HG03108 (cell line): ENCODE measurements at regions not wholly inside any gene's neighbourhood (a gene's known extent, or its start where the extent isn't known, plus 50 kb on each side); places are given as distances from the start of the nearest gene placed in this dataset.

Experiments used
- ATAC-seq: cut with Tn5 transposase; IDR thresholded peaks from one replicate; pipeline ENCODE4 v1.9.1; 2021; ENCODE audit warnings: moderate library complexity; ENCODE audit not compliant: unreplicated experiment

DNA sequence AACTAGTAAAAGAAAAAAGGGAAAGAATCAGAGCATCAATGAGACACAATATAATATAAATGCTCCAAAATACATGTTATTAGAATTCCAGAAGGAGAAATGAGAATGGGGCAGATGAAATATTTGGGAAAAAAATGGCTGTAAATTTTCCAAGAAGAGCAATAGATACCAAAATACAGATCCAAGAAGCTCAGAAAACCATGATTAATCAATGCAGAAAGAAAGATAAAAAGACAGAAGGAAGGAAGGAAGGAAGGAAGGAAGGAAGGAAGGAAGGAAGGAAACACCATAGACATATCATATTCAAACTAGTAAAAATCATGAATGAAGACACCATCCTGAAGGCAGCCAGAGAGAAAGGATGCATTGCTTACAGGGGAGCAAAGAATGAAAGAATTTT lies 920.9 kb downstream of the EFNA5 start:
- ATAC-seq, result no peak

DNA sequence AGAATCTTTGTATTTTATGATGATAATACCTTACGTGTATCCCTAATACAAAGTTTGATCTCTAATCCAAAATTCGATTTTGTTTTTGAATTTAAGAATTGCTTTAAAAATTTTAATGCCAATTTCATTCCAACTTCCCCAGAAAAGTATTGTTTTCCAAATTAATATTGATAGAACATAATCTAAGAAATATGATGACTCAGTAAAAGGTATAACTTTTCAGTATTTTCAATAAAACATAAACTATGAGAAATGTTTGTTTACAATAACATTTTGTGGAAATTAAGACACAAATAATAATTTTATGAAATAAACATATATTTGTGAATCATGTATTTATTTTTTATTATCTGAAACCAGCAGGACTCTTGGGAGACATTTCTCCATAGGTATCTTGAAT lies 931.6 kb downstream of the EFNA5 start:
- ATAC-seq, result no peak

DNA sequence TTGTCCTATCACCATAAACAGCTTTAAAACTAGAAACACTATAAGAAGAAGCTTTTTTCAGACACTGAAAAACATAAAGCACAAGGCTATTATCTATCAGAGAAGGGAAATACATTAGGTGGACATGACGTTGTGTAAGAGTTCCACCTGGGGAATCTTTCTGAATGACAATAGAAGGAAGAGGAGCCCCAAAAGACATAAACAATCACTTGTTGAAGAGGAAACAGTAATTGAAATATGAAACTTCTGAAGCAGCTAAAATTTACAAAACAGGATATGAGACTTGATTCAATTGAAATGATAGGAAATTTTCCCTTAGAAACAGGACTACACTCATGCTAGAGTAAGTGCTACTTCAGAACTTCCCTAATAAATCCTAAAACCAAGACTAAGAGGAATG lies 933.6 kb downstream of the EFNA5 start:
- ATAC-seq, result no peak

DNA sequence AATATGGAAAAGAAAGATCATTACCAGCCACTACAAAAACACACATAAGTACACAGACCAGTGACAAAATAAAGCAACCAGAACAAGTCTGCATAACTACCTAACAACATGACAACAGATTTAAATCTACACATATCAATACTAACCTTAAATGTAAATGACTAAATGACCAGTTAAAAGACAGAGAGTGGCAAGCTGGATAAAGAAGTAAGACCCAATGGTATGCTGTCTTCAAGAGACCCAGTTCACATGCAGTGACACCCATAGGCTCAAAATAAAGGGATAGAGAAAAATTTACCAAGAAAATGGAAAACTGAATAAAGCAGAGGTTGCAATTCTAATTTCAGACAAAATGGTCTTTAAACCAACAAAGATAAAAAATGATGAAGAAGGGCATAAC lies 938.1 kb downstream of the EFNA5 start:
- ATAC-seq, result no peak

DNA sequence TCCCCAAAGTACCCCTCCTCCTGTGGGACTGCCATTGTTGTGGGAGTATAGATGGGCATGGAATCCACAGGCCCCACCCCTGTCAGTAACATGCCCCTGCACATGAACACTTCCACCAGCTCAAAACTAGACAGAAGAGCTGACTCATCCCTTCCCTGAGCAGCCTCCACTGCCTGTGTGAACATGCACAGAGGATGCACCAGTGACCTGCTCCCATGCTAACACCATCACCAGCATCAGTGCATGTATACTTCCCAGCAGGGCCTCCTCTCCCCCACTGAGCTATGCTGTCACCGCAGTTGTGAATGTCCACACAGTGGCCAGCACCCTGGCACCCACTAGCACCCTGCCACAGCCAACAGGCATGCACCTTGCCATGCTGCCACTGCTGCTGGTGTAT lies 939.8 kb downstream of the EFNA5 start:
- ATAC-seq, result no peak

DNA sequence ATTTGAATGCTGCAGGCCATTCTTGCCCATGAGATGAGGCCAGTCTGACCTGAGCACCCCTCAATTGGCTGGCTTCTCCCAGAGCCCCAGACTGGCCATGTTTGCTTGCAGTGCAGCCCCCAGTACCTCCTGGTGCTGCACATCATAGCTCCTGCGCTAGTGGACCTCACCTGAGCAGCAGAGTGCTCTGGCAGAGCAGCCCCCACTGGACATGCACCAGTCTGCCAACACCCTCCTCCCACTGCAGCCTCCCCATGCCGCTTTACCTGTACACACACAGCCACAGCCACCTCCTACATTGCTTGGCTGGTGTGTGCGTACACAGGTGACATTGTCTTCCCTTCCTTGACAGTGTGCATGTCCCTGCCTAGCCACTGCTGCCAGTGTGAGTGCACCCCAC lies 940.2 kb downstream of the EFNA5 start:
- ATAC-seq, result no peak

DNA sequence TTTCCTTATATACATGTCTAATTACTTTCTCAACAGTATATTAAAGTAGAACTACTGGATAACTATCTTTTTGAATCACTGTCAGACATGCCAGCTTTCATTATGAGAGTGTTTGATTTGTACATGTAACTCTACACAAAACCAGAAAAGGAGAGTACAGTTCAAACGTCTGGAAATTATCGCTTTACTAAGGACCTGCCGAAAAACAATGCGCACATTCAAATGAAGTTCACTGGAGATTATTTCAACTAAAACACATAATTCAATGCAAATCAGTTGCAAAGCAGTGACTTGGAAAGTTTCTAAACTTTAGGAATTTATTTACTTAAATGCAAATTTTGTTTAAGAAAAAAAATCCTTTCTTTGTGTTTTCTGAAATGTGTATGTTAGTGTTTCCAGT lies 942.5 kb downstream of the EFNA5 start:
- ATAC-seq, result no peak

DNA sequence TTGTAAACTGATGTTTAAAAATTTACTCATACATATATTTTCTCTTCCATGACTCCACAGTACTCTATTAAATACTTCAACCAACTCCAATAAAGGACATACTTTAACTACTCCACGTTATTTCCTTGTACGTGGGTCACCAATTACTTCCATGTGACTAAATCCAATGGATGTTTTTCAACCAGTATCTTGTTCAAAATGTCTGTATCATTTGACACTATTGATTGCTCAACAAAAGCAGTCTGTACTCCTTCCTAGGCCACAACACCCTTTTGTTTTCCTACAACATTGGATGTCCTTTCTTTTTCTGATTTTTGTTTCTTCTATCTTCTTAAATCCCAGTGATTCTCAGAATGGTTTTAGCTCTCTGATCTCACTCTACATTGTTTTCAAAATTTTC lies 943.7 kb downstream of the EFNA5 start:
- ATAC-seq, result no peak

DNA sequence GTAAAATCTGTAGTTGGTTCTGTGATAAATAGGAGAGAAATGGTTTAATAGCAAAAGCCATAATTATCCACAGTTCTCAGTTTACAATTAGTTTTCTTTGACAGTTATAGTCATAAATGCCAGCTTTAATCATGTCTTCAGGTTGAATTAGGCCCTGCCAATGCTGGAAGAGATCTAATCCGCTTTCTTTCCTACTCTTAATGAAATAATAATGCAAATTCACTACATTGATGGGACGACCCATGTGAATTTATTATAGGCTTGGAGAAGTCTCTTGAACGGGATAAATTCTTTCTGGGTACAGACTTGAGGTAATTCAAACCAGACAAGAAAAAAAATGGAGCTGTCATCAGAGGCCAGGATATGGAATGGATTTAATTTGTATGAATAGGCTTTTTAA lies 950.4 kb downstream of the EFNA5 start:
- ATAC-seq, result no peak

DNA sequence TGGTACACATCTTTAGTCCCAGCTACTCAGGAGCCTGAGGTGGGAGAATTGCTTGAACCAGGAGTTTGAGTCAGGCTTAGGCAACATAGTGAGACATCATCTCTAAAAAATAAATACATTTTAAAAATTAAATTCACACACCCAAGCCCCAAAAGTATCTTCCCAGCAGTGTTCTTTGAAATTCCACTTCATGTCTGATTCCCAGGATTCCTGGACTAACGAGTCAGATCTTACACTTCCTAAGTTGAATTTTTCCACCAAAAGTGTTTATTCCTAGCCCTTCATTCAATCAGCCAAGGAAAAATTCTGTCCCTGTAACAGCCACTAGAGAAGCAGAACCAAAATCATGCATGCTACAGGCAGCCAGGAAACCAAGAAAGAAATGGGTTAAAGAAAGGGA lies 970.9 kb downstream of the EFNA5 start:
- no peak for ATAC-seq

DNA sequence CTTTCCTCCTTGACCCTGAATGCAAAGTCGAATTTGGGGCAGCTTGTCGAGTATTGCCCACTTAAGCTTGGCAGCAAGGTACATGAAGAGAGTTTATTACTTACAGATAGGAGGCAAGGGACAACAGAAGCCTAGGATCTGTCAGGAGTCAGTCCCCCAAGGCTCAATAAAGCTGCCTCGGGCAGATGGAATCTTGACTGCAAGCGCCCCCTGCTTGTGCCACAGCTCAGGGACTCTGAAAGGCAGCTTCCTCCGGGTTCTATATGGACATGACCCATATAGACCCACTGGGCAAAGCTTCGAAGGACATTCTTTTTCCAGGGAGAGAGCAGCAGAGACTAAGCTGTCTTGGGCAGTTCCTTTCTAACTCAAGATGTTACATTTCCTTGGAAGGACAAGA lies 971.5 kb downstream of the EFNA5 start:
- no peak for ATAC-seq

DNA sequence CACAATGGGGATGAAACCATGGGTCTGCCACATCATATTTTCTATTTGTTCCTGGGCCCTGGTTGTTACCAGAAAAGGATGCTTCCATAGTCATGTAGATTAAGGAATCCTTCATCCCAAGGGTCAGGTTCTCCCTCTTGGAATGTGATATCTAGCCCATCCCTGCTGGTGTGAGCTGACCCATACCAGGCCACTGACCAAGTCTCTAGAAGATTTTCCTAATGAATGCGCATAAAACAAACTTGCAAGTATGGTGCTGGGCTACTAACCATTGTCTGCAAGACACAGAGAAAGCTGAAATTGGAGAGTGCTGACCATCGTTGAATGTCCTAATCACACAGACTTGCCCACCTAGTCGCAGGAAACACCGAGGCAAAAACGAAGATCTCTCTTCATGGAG lies 972.6 kb downstream of the EFNA5 start:
- ATAC-seq, result no peak

DNA sequence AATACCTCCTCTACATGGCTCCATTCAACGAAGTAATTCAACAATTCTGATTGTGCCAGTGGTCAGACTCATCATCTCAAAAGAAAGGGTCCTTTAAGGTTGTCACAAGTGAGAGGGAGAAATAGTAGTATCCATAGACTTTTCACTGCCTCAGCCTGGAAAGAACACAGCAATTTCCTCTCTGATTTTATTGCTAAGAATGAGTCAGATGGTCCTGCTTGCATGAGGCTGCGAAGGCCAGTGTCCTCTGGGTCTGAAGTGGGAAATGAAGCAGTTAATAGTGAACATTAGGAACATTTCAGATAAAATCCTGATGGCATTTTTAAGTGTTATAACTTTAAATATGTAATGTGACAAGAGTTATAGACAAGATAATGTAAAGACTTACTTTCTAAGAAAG lies 979.0 kb downstream of the EFNA5 start:
- ATAC-seq, result no peak

DNA sequence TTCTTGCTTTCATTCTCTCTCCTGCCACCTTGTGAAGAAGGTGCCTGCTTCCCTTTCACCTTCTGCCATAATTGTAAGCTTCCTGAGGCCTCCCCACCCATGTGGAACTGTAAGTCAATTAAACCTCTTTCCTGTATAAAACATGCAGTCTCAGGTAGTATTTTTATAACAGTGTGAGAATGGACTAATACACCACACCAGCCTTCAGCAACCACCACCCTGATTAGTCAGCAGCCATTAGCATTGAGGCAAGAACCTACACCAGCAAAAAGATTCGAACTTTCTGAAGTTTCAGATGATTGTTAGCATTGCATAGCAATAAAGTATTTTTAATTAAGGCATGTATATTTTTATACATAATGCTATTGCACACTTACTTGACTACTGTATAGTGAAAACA lies 980.2 kb downstream of the EFNA5 start:
- no peak for ATAC-seq

DNA sequence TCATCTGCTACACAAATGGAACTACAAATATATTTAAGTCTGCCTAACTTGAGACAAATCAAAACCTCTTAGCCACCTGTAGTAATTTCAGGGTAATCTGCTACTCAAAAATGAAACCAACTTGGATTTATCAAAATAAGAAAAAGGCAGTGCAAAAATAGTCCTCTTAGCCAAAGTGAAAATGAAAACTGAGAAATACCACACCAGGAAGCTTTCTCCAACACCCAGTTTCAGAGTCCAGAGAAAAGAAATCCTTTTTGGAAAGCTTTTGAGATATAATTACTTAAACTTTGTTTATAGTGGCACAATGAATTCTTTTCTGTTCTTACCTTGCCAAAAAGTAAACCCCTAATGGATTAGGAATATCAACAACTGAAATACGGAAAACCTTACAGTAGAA lies 990.4 kb downstream of the EFNA5 start:
- no peak for ATAC-seq

DNA sequence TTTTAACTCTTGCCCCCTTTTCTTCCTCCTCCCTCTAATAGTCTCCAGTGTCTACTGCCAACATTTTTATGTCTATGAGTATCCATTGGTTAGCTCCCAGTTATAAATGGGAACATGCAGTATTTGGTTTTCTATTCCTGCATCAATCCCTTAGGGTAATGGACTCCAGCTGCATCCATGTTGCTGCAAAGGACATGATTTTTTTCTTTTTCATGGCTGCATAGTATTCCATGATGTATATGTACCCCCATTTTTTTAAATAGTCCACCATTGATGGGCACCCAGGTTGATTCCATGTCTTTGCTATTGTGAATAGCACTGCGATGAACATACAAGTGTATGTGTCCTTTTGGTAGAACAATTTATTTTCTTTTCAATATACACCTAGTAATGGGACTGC lies 993.7 kb downstream of the EFNA5 start:
- ATAC-seq, result no peak

DNA sequence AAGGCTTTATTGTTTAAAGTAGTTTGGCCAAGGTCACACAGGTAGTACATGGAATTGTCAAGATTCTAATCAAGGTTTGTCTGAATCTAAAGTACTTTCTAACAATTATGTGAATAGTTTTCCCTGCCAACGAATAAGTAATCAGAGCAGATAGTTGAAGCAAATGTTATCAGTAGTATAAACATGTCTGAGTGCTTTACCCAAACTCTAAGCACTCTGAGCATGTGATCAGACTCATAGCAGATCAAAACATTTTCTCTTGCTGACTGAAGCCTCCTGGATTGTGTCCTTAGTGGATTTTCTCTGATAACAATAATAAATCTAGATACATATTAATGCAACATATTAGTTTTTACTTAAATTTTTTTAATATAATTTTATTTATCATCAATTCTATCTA lies 995.0 kb downstream of the EFNA5 start:
- no peak for ATAC-seq

DNA sequence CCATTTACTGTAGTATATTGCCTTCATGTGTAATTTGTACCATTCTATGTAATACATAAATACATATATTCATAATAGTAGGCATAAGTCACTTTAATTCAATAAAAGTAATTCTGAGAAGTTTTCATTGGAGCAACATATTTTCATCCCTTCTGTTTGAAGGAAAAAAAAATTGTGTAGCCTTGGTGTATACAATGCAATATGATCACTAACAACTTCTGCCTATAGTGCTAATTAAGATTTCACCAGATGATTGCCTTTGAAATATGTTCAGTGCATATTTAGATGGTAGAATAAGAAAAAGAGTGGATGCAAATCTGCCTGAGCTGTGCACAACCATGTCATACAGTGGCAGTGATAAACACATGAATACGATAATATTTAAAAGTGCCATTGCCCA lies 996.8 kb downstream of the EFNA5 start:
- no peak for ATAC-seq

DNA sequence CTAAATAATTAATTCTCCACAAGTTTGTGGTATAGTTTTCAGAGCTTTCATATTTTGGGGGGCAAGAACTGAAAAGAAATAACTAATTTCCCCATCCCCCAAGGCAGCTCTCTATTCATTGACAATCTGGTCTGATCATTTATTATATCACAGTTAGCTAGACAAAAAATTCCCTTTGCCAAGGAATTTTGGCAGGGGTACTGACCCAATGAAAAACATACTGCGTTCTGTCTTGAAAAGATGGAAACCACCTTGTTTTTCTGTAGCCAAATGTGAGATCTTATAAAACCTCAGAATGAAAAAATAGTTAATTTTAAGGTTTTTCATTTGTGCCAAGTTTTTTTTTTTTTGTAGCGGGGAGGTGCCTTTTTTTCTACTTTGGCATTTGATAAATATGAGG lies 1008.9 kb downstream of the EFNA5 start:
- no peak for ATAC-seq

DNA sequence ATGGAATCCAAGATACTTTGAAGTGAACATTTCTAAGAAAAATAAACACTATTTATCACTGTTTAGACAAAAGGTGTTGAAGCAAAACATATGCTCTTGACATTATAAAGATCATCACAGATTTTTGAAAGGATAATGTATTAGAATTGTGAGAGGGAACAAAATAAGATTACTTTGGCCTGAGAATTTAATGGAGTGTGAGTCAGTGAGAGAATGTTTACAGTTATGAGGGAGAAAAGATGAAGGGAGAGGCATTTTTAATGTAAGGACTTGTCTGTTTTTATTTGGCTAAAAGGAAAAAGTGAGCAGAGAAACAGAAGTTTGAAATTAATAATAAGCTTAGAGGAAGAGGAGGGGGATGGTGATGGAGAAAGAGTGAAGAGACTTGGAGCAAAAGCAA lies 1010.1 kb downstream of the EFNA5 start:
- ATAC-seq, result no peak

DNA sequence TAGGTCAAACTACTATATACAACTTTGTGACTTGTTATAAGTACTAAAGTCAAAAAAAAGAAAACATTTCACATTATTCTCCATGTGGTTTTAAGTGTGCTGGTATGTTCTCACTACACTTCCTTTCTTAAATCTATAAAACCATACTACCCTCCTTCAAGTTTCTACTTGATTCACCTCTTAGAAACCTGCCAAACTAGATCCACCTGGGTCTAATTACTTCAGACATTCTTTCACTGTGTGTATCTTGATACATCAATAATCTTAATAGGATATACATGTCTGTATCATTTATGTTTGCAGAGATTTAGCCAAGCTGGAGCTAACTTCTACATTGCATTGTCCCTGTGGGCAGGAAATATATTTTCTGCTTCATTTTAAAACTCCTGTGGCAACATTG lies 1012.6 kb downstream of the EFNA5 start:
- ATAC-seq, result no peak

DNA sequence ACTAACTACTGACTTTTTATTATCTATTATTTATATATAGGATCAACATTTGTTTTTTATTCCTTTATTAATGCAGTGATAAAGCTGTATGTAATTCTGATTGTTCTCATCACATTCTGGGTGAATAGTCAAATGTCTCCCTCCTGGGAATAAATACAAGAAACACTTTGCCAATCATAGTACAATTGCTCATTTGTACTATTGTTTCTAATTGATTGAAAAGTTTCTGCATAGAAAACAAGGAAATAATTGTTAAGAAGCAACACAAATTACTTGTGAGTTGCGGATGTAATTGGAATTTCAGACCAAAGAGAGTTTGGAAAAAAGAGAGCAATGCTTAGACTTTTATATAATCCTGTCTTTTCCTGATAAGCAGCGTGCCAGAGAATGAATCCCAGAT lies 1013.9 kb downstream of the EFNA5 start:
- no peak for ATAC-seq

DNA sequence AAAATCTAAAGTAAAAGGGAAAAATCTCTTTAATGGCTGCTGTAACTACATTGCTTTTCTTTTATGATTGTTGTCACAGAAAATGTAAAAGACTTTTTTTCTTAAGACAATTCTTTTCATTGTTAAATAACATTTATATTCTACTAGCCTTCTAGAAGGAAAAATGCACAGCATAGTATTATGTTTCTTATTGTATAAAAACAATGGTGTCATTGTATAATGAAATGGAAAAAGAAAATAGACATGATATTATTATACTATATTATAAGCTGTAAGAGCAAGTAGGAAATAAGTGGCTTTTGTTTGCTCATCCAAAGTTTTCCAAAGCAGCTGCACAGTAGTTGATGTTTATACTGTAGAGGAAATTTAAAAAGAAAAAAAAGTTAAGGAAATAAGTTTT lies 1021.7 kb downstream of the EFNA5 start:
- no peak for ATAC-seq

DNA sequence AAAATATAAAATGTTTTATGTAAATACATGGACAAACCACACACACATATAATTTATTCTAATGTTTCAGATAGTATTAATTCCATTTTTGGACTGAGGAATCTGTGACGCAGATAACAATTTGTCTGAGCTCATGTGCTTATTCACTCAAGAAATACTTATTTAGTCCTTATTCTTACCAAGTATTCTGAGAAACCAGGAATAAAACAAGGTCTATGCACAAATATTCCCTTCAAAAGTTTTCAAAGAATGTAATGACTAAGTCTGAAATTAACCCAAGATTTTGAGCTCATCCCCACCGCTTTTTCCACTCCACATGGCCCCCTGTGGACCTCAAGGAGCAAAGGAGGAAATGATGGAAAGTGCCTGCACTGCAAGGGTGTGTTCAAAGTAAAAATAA lies 1022.3 kb downstream of the EFNA5 start:
- ATAC-seq, result no peak
